Testis (tissue), 2 donors: ENCODE measurements at regions not wholly inside any gene's neighbourhood (a gene's known extent, or its start where the extent isn't known, plus 50 kb on each side); places are given as distances from the start of the nearest gene placed in this dataset.

ENCODE experiments used
- DNase-seq: peaks from one replicate; pipeline ENCODE4 v3.0.0-alpha.2; 2019
- H3K27ac ChIP-seq, 2 donors: fragments of 200-600 bp; sonication (generic); one replicate each; pipeline ENCODE4 v1.5.1; 2019
- H3K27me3 ChIP-seq: fragments of 200-600 bp; sonication (generic); one replicate; pipeline ENCODE4 v1.5.1; 2019
- H3K36me3 ChIP-seq: fragments of 200-600 bp; sonication (generic); one replicate; pipeline ENCODE4 v1.5.1; 2017; ENCODE audit warnings: low read depth; ENCODE audit errors: missing control alignments
- H3K4me1 ChIP-seq: fragments of 200-600 bp; sonication (generic); one replicate; pipeline ENCODE4 v1.5.1; 2019
- H3K4me3 ChIP-seq, 2 donors: fragments of 200-600 bp; sonication (generic); one replicate each; pipeline ENCODE4 v1.5.1; 2017 to 2019
- H3K9me3 ChIP-seq: fragments of 200-600 bp; sonication (generic); one replicate; pipeline ENCODE4 v1.5.1; 2017
- POLR2A ChIP-seq: fragments of 450-650 bp; IDR thresholded peaks from one replicate; pipeline ENCODE4 v1.6.1; 2017; ENCODE audit warnings: antibody characterized with exemption, mild to moderate bottlenecking, moderate library complexity
- WGBS, 2 donors: methylation state at CpG; one replicate each; pipeline ENCODE4 v1.1.5; 2018; 5-methylcytosine and 5-hydroxymethylcytosine counted together
- intact Hi-C: fragments of 100-400 bp; cut with DNase I; formaldehyde crosslinking; loops from one replicate; pipeline ENCODE4 v1.15.1; 2023; ENCODE audit warnings: low total_unique reads
- TF ChIP-seq, protein P1 (sequence below), 3 experiments: fragments of 450-650 bp in 2 of 3; fragments of 200-600 bp in 1 of 3; sonication (generic) in 1 of 3; IDR thresholded peaks; one replicate each; pipeline ENCODE4 v1.5.1; 2016 to 2019; ENCODE audit warnings: antibody characterized with exemption in 3 of 3, mild to moderate bottlenecking in 2 of 3, moderate library complexity in 1 of 3

DNA sequence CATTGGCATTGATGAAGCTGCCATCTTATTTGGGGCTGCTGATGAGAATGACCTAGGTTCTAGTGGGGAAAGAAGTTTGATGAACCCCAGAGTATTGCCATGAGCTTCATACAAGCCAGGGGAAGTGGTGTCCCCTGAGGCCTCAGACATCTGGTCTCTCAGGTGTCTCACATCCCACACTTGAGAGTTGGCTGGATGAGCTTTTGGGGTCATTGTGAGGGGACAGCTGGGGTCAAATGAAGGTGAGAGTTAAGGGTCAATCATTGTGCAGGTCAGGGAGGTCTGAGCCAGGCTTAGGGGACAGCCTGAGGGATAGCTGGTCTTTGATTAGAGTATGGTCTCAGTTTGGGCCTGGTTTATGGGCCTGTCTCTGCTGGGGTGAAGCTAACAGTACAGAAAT is 336.5 kb downstream of the CYP26B1 start:
- TF ChIP-seq POLR2A: no peak
- TF ChIP-seq, protein P1, sequence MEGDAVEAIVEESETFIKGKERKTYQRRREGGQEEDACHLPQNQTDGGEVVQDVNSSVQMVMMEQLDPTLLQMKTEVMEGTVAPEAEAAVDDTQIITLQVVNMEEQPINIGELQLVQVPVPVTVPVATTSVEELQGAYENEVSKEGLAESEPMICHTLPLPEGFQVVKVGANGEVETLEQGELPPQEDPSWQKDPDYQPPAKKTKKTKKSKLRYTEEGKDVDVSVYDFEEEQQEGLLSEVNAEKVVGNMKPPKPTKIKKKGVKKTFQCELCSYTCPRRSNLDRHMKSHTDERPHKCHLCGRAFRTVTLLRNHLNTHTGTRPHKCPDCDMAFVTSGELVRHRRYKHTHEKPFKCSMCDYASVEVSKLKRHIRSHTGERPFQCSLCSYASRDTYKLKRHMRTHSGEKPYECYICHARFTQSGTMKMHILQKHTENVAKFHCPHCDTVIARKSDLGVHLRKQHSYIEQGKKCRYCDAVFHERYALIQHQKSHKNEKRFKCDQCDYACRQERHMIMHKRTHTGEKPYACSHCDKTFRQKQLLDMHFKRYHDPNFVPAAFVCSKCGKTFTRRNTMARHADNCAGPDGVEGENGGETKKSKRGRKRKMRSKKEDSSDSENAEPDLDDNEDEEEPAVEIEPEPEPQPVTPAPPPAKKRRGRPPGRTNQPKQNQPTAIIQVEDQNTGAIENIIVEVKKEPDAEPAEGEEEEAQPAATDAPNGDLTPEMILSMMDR (IDR thresholded peaks at IDR 0.05): no peak
- DNase-seq: peak; percentile 1

DNA sequence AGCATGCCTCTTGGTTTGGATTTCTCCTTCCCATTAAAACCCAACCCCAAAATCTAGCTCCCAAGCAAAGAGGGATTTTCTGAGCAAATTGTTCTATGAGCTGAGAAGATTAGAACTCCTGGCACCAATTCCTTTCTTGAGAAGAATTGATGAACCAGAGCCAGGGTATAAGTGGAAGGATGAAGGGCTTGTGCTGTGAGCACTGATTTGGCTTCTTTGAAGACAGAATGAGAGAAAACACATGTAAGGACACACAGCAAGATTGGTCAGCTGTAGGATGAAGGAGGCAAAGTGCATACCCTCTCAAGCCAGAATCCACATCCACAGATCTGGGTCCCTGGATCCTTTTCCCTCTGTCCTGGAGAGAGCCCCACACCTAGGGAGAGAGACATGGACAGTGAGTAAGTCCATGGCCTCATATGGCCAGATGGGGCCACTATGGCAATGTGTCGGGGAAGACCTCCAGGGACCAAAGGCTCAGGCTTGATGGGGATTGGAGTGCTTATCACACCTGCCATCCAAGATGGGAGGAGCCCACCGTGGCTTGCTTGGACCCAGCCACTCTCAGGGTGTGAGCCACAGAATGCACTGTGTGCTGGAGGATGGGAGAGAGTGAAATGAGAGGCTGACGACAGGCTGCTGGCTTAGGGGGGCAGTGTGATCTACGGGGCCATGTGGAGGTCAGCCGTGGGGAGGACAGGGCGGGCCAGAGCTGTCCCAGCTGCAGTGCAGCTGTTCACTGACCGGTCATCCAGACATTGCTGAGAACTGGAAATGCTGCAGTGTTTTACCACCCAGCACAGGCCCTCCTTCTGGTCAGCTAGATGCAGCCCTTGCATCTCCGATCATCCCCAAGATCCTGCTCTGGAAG is 339.8 kb downstream of the CYP26B1 start:
- intact Hi-C loops: loop anchor here (10.0 kb wide), 1 partner anchor 253 kb away; no protein-coding TSS in a partner anchor
- peaks cover 25% of the 10 kb centered on the region for H3K4me1 ChIP-seq
- no peak for TF ChIP-seq POLR2A
- TF ChIP-seq, protein P1 (IDR thresholded peaks at IDR 0.05): no peak
- H3K27ac ChIP-seq: no peak overlapping the region
- no peaks in the 10 kb centered on the region for H3K27me3 ChIP-seq
- WGBS, 2 donors: 22 to 61% methylated on average over 4 to 8 of the region's 8 CpGs
- no peak overlapping the region for H3K4me3 ChIP-seq
- H3K9me3 ChIP-seq: no peaks in the 10 kb centered on the region
- H3K36me3 ChIP-seq: no peaks in the 10 kb centered on the region
- DNase-seq: peak; percentile 68

More for the DNA sequence above, 336.5 kb downstream of the CYP26B1 start:
- Histone ChIP-seq H3K36me3 (no peaks in the 10 kb centered on the region), H3K4me3 (no peak overlapping the region), H3K27ac (peak overlapping the region; percentile 28 to 46), H3K27me3 (no peaks in the 10 kb centered on the region), H3K9me3 (no peaks in the 10 kb centered on the region), H3K4me1 (peaks cover 38% of the 10 kb centered on the region)
- intact Hi-C loops: no loop called here

DNA sequence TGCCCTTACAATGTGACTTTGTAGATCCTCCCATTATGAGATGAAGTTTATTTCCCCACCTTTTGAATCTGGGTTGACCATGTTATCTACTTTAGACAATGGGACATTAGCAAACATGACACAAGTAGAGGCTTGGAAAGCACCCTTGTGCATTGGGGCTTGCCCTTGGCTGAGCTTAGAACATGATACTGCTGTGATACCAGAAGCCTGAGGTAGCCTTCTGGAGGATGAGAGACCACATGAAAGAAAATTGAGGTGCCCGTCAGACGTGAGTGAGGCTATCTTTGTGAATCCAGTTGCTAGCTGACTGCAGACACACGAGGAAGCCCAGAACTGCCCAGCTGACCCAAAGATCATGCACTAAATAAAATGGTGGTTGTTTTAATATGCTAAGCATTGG is 341.2 kb downstream of the CYP26B1 start:
- Histone ChIP-seq H3K9me3 (no peaks in the 10 kb centered on the region), H3K27ac (no peak overlapping the region), H3K27me3 (no peaks in the 10 kb centered on the region), H3K4me3 (no peak overlapping the region), H3K36me3 (no peaks in the 10 kb centered on the region), H3K4me1 (peaks cover 33% of the 10 kb centered on the region)
- 95 to 96% methylated on average over 3 of the region's 3 CpGs for WGBS, 2 donors
- no peak for TF ChIP-seq POLR2A
- DNase-seq: no peak
- intact Hi-C loops: loop anchor here (10.0 kb wide), 1 partner anchor 252 kb away; no protein-coding TSS in a partner anchor

DNA sequence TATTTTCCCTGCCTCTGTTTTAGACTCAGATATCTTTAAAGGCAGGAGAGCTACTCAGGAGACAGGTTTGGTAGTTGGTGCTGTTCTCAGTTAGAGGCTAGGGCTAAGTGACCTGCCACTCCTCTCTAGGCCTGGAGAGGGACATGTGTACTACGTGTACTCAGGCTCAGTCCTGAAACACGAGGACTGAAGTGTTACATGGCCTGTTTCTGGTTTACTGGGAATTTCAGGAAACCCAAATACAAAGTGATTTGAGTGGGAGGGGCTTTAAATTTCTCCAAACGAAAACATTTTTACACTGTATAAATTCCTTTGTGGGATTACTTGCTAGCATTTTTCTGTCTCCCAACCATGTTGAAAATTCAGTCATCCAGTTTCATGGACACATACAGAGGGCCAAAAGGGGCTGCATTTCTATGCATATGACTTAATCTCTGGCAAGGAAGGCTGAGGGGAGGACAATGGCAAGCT is 343.3 kb downstream of the CYP26B1 start:
- no peaks in the 10 kb centered on the region for H3K9me3 ChIP-seq
- intact Hi-C loops: loop anchor here (5.0 to 10.0 kb wide), 2 partner anchors 250 to 343 kb away; partner anchors contain the start of gene CYP26B1
- peaks cover 24% of the 10 kb centered on the region for H3K4me1 ChIP-seq
- H3K27me3 ChIP-seq: no peaks in the 10 kb centered on the region
- no peak for TF ChIP-seq POLR2A
- TF ChIP-seq, protein P1 (IDR thresholded peaks at IDR 0.05): no peak
- 38 to 46% methylated on average over 3 of the region's 3 CpGs for WGBS, 2 donors
- H3K4me3 ChIP-seq: no peak overlapping the region
- no peak overlapping the region for H3K27ac ChIP-seq
- peak; percentile 26 for DNase-seq
- H3K36me3 ChIP-seq: no peaks in the 10 kb centered on the region

GRCh38 chr2:71803398-71803797 is 344.3 kb downstream of the CYP26B1 start:
- H3K36me3 ChIP-seq: no peaks in the 10 kb centered on the region
- intact Hi-C loops: loop anchor here (5.0 to 10.0 kb wide), 2 partner anchors 249 to 344 kb away; partner anchors contain the start of gene CYP26B1

More at GRCh38 chr2:71803398-71803797, 344.3 kb downstream of the CYP26B1 start:
- no peak for TF ChIP-seq POLR2A
- TF ChIP-seq, protein P1 (IDR thresholded peaks at IDR 0.05): no peak
- no peak for DNase-seq
- 85 to 98% methylated on average over 2 of the region's 2 CpGs for WGBS, 2 donors
- H3K4me1 ChIP-seq: peaks cover 15% of the 10 kb centered on the region
- no peak overlapping the region for H3K4me3 ChIP-seq
- H3K27me3 ChIP-seq: no peaks in the 10 kb centered on the region
- no peak overlapping the region for H3K27ac ChIP-seq
- no peaks in the 10 kb centered on the region for H3K9me3 ChIP-seq
